B cell (primary cell): ENCODE measurements at regions not wholly inside any gene's neighbourhood (a gene's known extent, or its start where the extent isn't known, plus 50 kb on each side); places are given as distances from the start of the nearest gene placed in this dataset.

ENCODE experiments used
- ATAC-seq: fragments of 200-7000 bp; cut with Tn5 transposase; one replicate; pipeline ENCODE4 v1.10.0; 2021; ENCODE audit warnings: low read depth, mild to moderate bottlenecking, moderate number of reproducible peaks, moderate library complexity
- CTCF ChIA-PET: fragments of 350-600 bp; sonication (Branson Sonifier 250); formaldehyde crosslinking; loops from one replicate; lab custom pipeline; 2021; ENCODE audit warnings: antibody characterized with exemption, inconsistent platforms; lab: Charles Lee
- POLR2A ChIA-PET: fragments of 350-600 bp; sonication (Branson Sonifier 250); formaldehyde crosslinking; loops from one replicate; lab custom pipeline; 2021; ENCODE audit warnings: antibody characterized with exemption; lab: Charles Lee
- DNase-seq: peaks from one replicate; pipeline ENCODE4 v3.0.0; 2013
- H2AFZ ChIP-seq: 2 replicates; pipeline ENCODE4 v1.6.1; 2012; ENCODE audit warnings: mild to moderate bottlenecking, low read depth, low read length; ENCODE audit not compliant: insufficient read depth, poor library complexity, severe bottlenecking
- H3K27ac ChIP-seq, 2 donors: 1 replicate in 1 of 2; 2 replicates in 1 of 2; pipeline ENCODE4 v1.5.1; 2012 to 2013; ENCODE audit warnings: low read length in 2 of 2, mild to moderate bottlenecking in 2 of 2, moderate library complexity in 1 of 2
- H3K27me3 ChIP-seq, 4 experiments: fragments of 200-600 bp in 1 of 4; sonication (generic) in 1 of 4; replicated peaks in 1 of 4; 1 replicate in 2 of 4; 2 replicates in 2 of 4; pipeline versions ENCODE4 v1.6.1 to v1.7.0; 2013 to 2016; ENCODE audit warnings: low read length in 3 of 4, mild to moderate bottlenecking in 2 of 4, mixed read lengths in 1 of 4, moderate library complexity in 1 of 4; ENCODE audit not compliant: insufficient read depth in 4 of 4, control insufficient read depth in 3 of 4; ENCODE audit errors: control extremely low read depth in 1 of 4
- H3K36me3 ChIP-seq, 2 experiments: replicated peaks in 1 of 2; 1 replicate in 1 of 2; 2 replicates in 1 of 2; pipeline versions ENCODE4 v1.6.1 to v1.7.1; 2013; ENCODE audit warnings: low read length in 1 of 2; ENCODE audit not compliant: insufficient read depth in 2 of 2, control insufficient read depth in 1 of 2; ENCODE audit errors: control extremely low read depth in 1 of 2, extremely low read depth in 1 of 2
- H3K4me1 ChIP-seq, 2 donors: fragments of 200-600 bp in 1 of 2; sonication (generic) in 1 of 2; 1 replicate in 1 of 2; 2 replicates in 1 of 2; pipeline versions ENCODE4 v1.5.1 to v1.6.1; 2013 to 2017; ENCODE audit warnings: low read length in 2 of 2; ENCODE audit not compliant: control insufficient read depth in 2 of 2, insufficient read depth in 2 of 2
- H3K4me2 ChIP-seq: replicated peaks from 2 replicates; pipeline ENCODE3; 2012; ENCODE audit warnings: mild to moderate bottlenecking, low read depth, low read length; ENCODE audit not compliant: poor library complexity, severe bottlenecking
- H3K4me3 ChIP-seq, 5 experiments: fragments of 200-600 bp in 1 of 5; sonication (generic) in 1 of 5; 1 replicate in 3 of 5; 2 replicates in 2 of 5; pipeline versions ENCODE4 v1.5.1 to v1.7.0; 2011 to 2016; ENCODE audit warnings: low read length in 4 of 5, mild to moderate bottlenecking in 4 of 5, low read depth in 2 of 5, control low read depth in 1 of 5, moderate library complexity in 1 of 5; ENCODE audit not compliant: insufficient read depth in 1 of 5; ENCODE audit errors: control extremely low read depth in 1 of 5, extremely low read depth in 1 of 5
- H3K79me2 ChIP-seq: fragments of 200-600 bp; sonication (generic); one replicate; pipeline ENCODE4 v1.6.0; 2016; ENCODE audit warnings: low read length; ENCODE audit not compliant: control insufficient read depth, insufficient read depth
- H3K9ac ChIP-seq: fragments of 200-600 bp; sonication (generic); 2 replicates; pipeline ENCODE4 v1.6.1; 2017; ENCODE audit warnings: mild to moderate bottlenecking, low read length, moderate library complexity
- H3K9me3 ChIP-seq, 3 donors: one replicate each; pipeline versions ENCODE4 v1.6.1 to v1.7.1; 2013; ENCODE audit warnings: low read length in 2 of 3; ENCODE audit not compliant: control insufficient read depth in 2 of 3, insufficient read depth in 1 of 3; ENCODE audit errors: control extremely low read depth in 1 of 3
- H4K20me1 ChIP-seq: 2 replicates; pipeline ENCODE4 v1.6.0; 2012; ENCODE audit warnings: mild to moderate bottlenecking, low read length; ENCODE audit not compliant: insufficient read depth, control insufficient read depth, poor library complexity, severe bottlenecking
- H3K27ac Mint-ChIP-seq: one replicate; pipeline ENCODE4 v1.8.0; 2021; ENCODE audit warnings: mixed read lengths
- H3K27me3 Mint-ChIP-seq: one replicate; pipeline ENCODE4 v1.8.0; 2021; ENCODE audit warnings: mixed read lengths
- H3K4me1 Mint-ChIP-seq: one replicate; pipeline ENCODE4 v1.8.0; 2021; ENCODE audit warnings: mixed read lengths
- H3K4me3 Mint-ChIP-seq: one replicate; pipeline ENCODE4 v1.8.0; 2021; ENCODE audit warnings: mixed read lengths
- H3K9me3 Mint-ChIP-seq: one replicate; pipeline ENCODE4 v1.8.0; 2022; ENCODE audit warnings: mixed read lengths; ENCODE audit not compliant: insufficient read depth
- CTCF ChIP-seq: fragments of 200-600 bp; IDR thresholded peaks from one replicate; pipeline ENCODE4 v1.8.0; 2022; ENCODE audit warnings: antibody characterized with exemption, mild to moderate bottlenecking
- EZH2 ChIP-seq: IDR thresholded peaks from 2 replicates; pipeline ENCODE4 v1.6.1; 2012; ENCODE audit warnings: borderline replicate concordance, low read depth, mild to moderate bottlenecking, moderate library complexity, low read length; ENCODE audit not compliant: insufficient read depth, poor library complexity, severe bottlenecking
- WGBS: methylation state at CpG from one replicate; pipeline ENCODE4 v1.1.5; 2013; ENCODE audit warnings: missing lambda C conversion rate; ENCODE audit not compliant: insufficient coverage; 5-methylcytosine and 5-hydroxymethylcytosine counted together
- intact Hi-C: fragments of 100-400 bp; cut with micrococcal nuclease; formaldehyde crosslinking; loops from one replicate; pipeline ENCODE4 v1.10.0; 2022

GRCh38 chr7:88431882-88432281 is 125.2 kb upstream of the STEAP4 start:
- Histone ChIP-seq H3K79me2 (no peaks in the 10 kb centered on the region), H3K4me3 (no peak overlapping the region), H3K9me3 (no peaks in the 10 kb centered on the region), H3K4me1 (no peaks in the 10 kb centered on the region), H3K27ac (no peak overlapping the region), H3K4me2 (no peak overlapping the region), H4K20me1 (no peaks in the 10 kb centered on the region), H2AFZ (no peak overlapping the region), H3K9ac (no peak overlapping the region), H3K27me3 (no peaks in the 10 kb centered on the region), H3K36me3 (no peaks in the 10 kb centered on the region)
- ChIA-PET CTCF (no interaction called here), POLR2A (no interaction called here)
- no CpG with 5 or more reads among the region's 4 CpGs for WGBS
- H3K27ac Mint-ChIP-seq, result no peak overlapping the region
- H3K4me1 Mint-ChIP-seq, result no peaks in the 10 kb centered on the region
- no peak for TF ChIP-seq EZH2
- TF ChIP-seq CTCF, result no peak
- H3K4me3 Mint-ChIP-seq, result no peak overlapping the region
- no peaks in the 10 kb centered on the region for H3K9me3 Mint-ChIP-seq
- DNase-seq (no peak), ATAC-seq (no peak)
- intact Hi-C loops, result no loop called here
- H3K27me3 Mint-ChIP-seq, result no peaks in the 10 kb centered on the region

GRCh38 chr7:88429382-88429781 is 122.7 kb upstream of the STEAP4 start:
- no peaks in the 10 kb centered on the region for H3K9me3 Mint-ChIP-seq
- POLR2A ChIA-PET, result no interaction called here
- H3K4me1 ChIP-seq, result no peaks in the 10 kb centered on the region
- H3K79me2 ChIP-seq, result no peaks in the 10 kb centered on the region
- no peaks in the 10 kb centered on the region for H4K20me1 ChIP-seq
- no peak overlapping the region for H3K27ac Mint-ChIP-seq
- no peak overlapping the region for H3K27ac ChIP-seq
- H3K4me1 Mint-ChIP-seq, result no peaks in the 10 kb centered on the region
- H2AFZ ChIP-seq, result no peak overlapping the region
- H3K4me2 ChIP-seq, result no peak overlapping the region
- no peak overlapping the region for H3K4me3 Mint-ChIP-seq
- H3K36me3 ChIP-seq, result no peaks in the 10 kb centered on the region
- no peaks in the 10 kb centered on the region for H3K27me3 Mint-ChIP-seq
- DNase-seq, result no peak
- WGBS, result no CpG with 5 or more reads among the region's 2 CpGs
- no peak for ATAC-seq
- intact Hi-C loops, result no loop called here
- H3K9me3 ChIP-seq, result no peaks in the 10 kb centered on the region
- TF ChIP-seq CTCF (no peak), EZH2 (no peak)
- no peaks in the 10 kb centered on the region for H3K27me3 ChIP-seq
- no peak overlapping the region for H3K9ac ChIP-seq
- CTCF ChIA-PET, result no interaction called here
- H3K4me3 ChIP-seq, result no peak overlapping the region
